ENCODE measurements at regions not wholly inside any gene's neighbourhood (a gene's known extent, or its start where the extent isn't known, plus 50 kb on each side); places are given as distances from the start of the nearest gene placed in this dataset.

- TF ChIP-seq POLR2A (IDR thresholded peaks at IDR 0.05; ENCODE audit: low read depth, low read length) (no peak), POLR2AphosphoS5 (IDR thresholded peaks at IDR 0.05; ENCODE audit: low read depth, low read length) (no peak), PAX5 (IDR thresholded peaks at IDR 0.05; ENCODE audit: insufficient read depth, low read length, severe bottlenecking) (no peak), TAF1 (IDR thresholded peaks at IDR 0.05; ENCODE audit: low read depth, low read length) (no peak), SPI1 (IDR thresholded peaks at IDR 0.05; ENCODE audit: low read depth, low read length) (no peak), POU2F2 (IDR thresholded peaks at IDR 0.05; ENCODE audit: low read depth, low read length) (no peak)
Measured at GRCh38 chr7:156438011-156438410, 202.6 kb upstream of the RNF32 start.
